Endodermal cell (in vitro differentiated cells): ENCODE measurements at regions not wholly inside any gene's neighbourhood (a gene's known extent, or its start where the extent isn't known, plus 50 kb on each side); places are given as distances from the start of the nearest gene placed in this dataset.

Experiments
- DNase-seq: peaks from one replicate; pipeline ENCODE4 v3.0.0-alpha.2; 2017
- H3K27ac ChIP-seq: 2 replicates; pipeline ENCODE4 v1.5.1; 2013; ENCODE audit warnings: mild to moderate bottlenecking, low read depth, low read length, moderate library complexity
- H3K27me3 ChIP-seq: 2 replicates; pipeline ENCODE4 v1.6.1; 2013; ENCODE audit warnings: mild to moderate bottlenecking, low read length, moderate library complexity; ENCODE audit not compliant: insufficient read depth, control insufficient read depth, poor library complexity, severe bottlenecking
- H3K36me3 ChIP-seq: 2 replicates; pipeline ENCODE4 v1.7.0; 2013; ENCODE audit warnings: mild to moderate bottlenecking, low read length, moderate library complexity; ENCODE audit not compliant: control insufficient read depth, insufficient read depth
- H3K4me1 ChIP-seq: one replicate; pipeline ENCODE4 v1.7.0; 2013; ENCODE audit warnings: low read length; ENCODE audit not compliant: control insufficient read depth, insufficient read depth
- H3K4me3 ChIP-seq: 2 replicates; pipeline ENCODE4 v1.5.1; 2013; ENCODE audit warnings: mild to moderate bottlenecking, low read length, moderate library complexity
- H3K9ac ChIP-seq: 2 replicates; pipeline ENCODE4 v1.6.1; 2013; ENCODE audit warnings: mild to moderate bottlenecking, low read length, moderate library complexity; ENCODE audit not compliant: poor library complexity, severe bottlenecking; ENCODE audit errors: extremely low read depth
- H3K9me3 ChIP-seq: 2 replicates; pipeline ENCODE4 v1.6.1; 2013; ENCODE audit warnings: mild to moderate bottlenecking, low read length, moderate library complexity; ENCODE audit not compliant: control insufficient read depth
- H3K27ac Mint-ChIP-seq: 2 replicates; pipeline ENCODE4 v1.8.0; 2020; ENCODE audit warnings: mixed read lengths
- H3K27me3 Mint-ChIP-seq: 2 replicates; pipeline ENCODE4 v1.8.0; 2021; ENCODE audit warnings: mild to moderate bottlenecking, mixed read lengths; ENCODE audit not compliant: insufficient read depth
- H3K36me3 Mint-ChIP-seq: 2 replicates; pipeline ENCODE4 v1.8.0; 2020; ENCODE audit warnings: low read depth, mixed read lengths
- H3K4me1 Mint-ChIP-seq: 2 replicates; pipeline ENCODE4 v1.8.0; 2020; ENCODE audit warnings: mixed read lengths
- H3K4me3 Mint-ChIP-seq: 2 replicates; pipeline ENCODE4 v1.8.0; 2020; ENCODE audit warnings: mild to moderate bottlenecking, moderate library complexity, mixed read lengths
- H3K9me3 Mint-ChIP-seq: 2 replicates; pipeline ENCODE4 v1.8.0; 2020; ENCODE audit warnings: mild to moderate bottlenecking, mixed read lengths
- CTCF ChIP-seq: fragments of 200-600 bp; sonication (generic); conservative IDR thresholded peaks from 2 replicates; pipeline ENCODE4 v1.5.0; 2021; ENCODE audit warnings: antibody characterized with exemption, mild to moderate bottlenecking
- WGBS, 2 experiments: methylation state at CpG; one replicate each; pipeline versions ENCODE4 v1.1.5 to v1.1.7; 2013; ENCODE audit warnings: missing lambda C conversion rate in 2 of 2, mixed read lengths in 1 of 2; ENCODE audit not compliant: insufficient coverage in 1 of 2, insufficient read length in 1 of 2; 5-methylcytosine and 5-hydroxymethylcytosine counted together

GRCh38 chr21:38911484-38912101, 105.9 kb downstream of the ETS2 start:
- no peak overlapping the region for H3K4me3 Mint-ChIP-seq
- H3K4me3 ChIP-seq = no peak overlapping the region
- H3K36me3 ChIP-seq = no peaks in the 10 kb centered on the region
- H3K9me3 ChIP-seq = no peaks in the 10 kb centered on the region
- WGBS, 2 experiments = 88 to 92% methylated on average over 2 to 3 of the region's 3 CpGs
- no peak overlapping the region for H3K27ac ChIP-seq
- no peaks in the 10 kb centered on the region for H3K36me3 Mint-ChIP-seq
- no peak for TF ChIP-seq CTCF
- H3K27me3 Mint-ChIP-seq = peaks cover 20% of the 10 kb centered on the region
- H3K4me1 Mint-ChIP-seq = peaks cover 58% of the 10 kb centered on the region
- peaks cover 19% of the 10 kb centered on the region for H3K4me1 ChIP-seq
- no peaks in the 10 kb centered on the region for H3K9me3 Mint-ChIP-seq
- H3K9ac ChIP-seq = no peak overlapping the region
- H3K27me3 ChIP-seq = no peaks in the 10 kb centered on the region
- DNase-seq = no peak
- no peak overlapping the region for H3K27ac Mint-ChIP-seq

GRCh38 chr21:38910390-38911067, 104.8 kb downstream of the ETS2 start:
- no peak for TF ChIP-seq CTCF
- Histone ChIP-seq H3K27ac (no peak overlapping the region), H3K4me3 (no peak overlapping the region), H3K4me1 (peaks cover 13% of the 10 kb centered on the region), H3K36me3 (no peaks in the 10 kb centered on the region), H3K9ac (no peak overlapping the region), H3K27me3 (no peaks in the 10 kb centered on the region), H3K9me3 (no peaks in the 10 kb centered on the region)
- DNase-seq = no peak
- no peaks in the 10 kb centered on the region for H3K36me3 Mint-ChIP-seq
- peaks cover 20% of the 10 kb centered on the region for H3K27me3 Mint-ChIP-seq
- H3K4me3 Mint-ChIP-seq = no peak overlapping the region
- 87 to 92% methylated on average over 7 to 9 of the region's 9 CpGs for WGBS, 2 experiments
- no peaks in the 10 kb centered on the region for H3K9me3 Mint-ChIP-seq
- no peak overlapping the region for H3K27ac Mint-ChIP-seq
- H3K4me1 Mint-ChIP-seq = peaks cover 49% of the 10 kb centered on the region

- no peak overlapping the region for H3K9ac ChIP-seq
- WGBS, 2 experiments = 94 to 98% methylated on average over 6 to 7 of the region's 7 CpGs
- H3K27me3 Mint-ChIP-seq = peaks cover 20% of the 10 kb centered on the region
These were observed 104.2 kb downstream of the ETS2 start for GRCh38 chr21:38909929-38910328.

More at GRCh38 chr21:38909929-38910328, 104.2 kb downstream of the ETS2 start:
- H3K9me3 ChIP-seq = no peaks in the 10 kb centered on the region
- no peak overlapping the region for H3K27ac Mint-ChIP-seq
- H3K27ac ChIP-seq = no peak overlapping the region
- no peaks in the 10 kb centered on the region for H3K36me3 Mint-ChIP-seq
- H3K9me3 Mint-ChIP-seq = no peaks in the 10 kb centered on the region
- H3K4me1 Mint-ChIP-seq = peaks cover 46% of the 10 kb centered on the region
- no peak for TF ChIP-seq CTCF
- no peak overlapping the region for H3K4me3 Mint-ChIP-seq
- H3K27me3 ChIP-seq = no peaks in the 10 kb centered on the region
- peaks cover 11% of the 10 kb centered on the region for H3K4me1 ChIP-seq
- no peak for DNase-seq
- H3K36me3 ChIP-seq = no peaks in the 10 kb centered on the region
- no peak overlapping the region for H3K4me3 ChIP-seq
